GM19035 (cell line): ENCODE measurements at regions not wholly inside any gene's neighbourhood (a gene's known extent, or its start where the extent isn't known, plus 50 kb on each side); places are given as distances from the start of the nearest gene placed in this dataset.

Source experiments
- ATAC-seq: cut with Tn5 transposase; IDR thresholded peaks from one replicate; pipeline ENCODE4 v1.9.1; 2021; ENCODE audit not compliant: unreplicated experiment

DNA sequence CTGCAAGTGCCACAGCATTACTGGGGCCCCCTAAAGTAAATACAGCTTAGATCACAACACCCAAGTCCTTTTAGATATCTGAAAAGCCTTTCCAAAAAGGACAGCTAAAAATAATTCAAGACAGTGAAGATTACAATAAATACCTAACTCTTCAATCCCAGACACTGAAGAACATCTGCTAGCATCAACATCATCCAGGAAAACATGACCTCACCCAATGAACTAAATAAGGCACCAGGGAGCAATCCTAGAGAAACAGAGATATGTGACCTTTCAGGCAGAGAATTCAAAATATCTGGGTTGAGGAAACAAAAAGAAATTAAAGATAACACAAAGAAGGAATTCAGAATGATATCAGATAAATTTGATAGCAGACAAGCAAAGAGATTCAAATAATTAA lies 71.7 kb upstream of the TTC14 start:
- no peak for ATAC-seq

GRCh38 chr3:180531303-180532278 lies 70.4 kb upstream of the TTC14 start:
- no peak for ATAC-seq

- ATAC-seq: no peak
These were observed 67.1 kb upstream of the TTC14 start for GRCh38 chr3:180534828-180535227.

DNA sequence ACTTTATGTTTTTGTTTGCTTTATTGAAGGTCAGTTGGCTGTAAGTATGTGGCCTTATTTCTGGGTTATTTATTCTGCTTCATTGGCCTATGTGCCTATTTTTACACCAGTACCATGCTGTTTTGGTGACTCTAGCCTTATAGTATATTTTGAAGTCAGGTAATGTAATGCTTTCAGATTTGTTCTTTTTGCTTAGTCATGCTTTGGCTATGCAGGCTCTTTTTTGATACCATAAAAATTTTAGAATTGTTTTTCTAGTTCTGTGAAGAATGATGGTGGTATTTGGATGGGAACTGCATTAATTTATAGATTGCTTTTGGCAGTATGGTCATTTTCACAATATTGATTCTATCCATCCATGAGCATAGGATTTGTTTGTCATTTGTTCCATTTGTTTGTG lies 63.5 kb upstream of the TTC14 start:
- ATAC-seq: no peak

DNA sequence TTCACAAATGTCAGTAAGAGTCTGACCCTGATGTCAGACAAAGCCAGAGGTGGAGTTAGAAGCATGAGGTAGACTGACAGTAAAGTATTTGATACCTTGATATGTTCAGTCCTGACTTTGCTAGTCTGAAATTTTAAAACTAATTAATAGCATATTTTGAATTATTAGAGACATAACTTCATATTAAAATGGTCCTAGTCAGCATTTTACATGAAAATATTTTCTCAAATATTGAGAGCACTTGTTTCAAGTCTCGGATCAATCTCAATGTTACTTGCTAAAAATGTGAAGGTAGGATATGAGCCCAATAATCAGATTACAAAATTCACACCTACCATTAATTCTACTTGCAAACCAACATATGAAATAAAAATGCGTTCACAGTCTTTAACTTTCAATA lies 58.1 kb upstream of the TTC14 start:
- no peak for ATAC-seq

DNA sequence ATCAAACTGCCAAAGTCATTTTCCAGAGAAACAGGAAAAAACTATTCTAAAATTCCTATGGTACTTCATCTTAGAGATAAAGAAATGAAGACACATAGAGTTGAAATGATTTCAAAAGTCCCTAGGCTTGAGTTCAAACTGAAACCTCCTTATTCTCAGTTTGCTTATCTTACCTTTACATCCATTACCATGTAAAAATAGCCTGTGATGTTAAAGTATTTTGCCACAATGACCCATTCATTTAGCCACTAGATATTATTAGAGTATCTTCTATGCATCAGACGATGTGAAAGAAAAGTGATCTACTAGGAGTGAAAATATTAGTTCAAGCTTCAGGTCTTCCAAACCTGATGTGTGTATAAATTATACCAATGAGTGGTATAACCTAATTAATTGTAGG lies 55.1 kb upstream of the TTC14 start:
- no peak for ATAC-seq

- ATAC-seq: no peak
These were observed 53.9 kb upstream of the TTC14 start for GRCh38 chr3:180548050-180548449.
